Adrenal gland (tissue), 5 donors: ENCODE measurements at regions not wholly inside any gene's neighbourhood (a gene's known extent, or its start where the extent isn't known, plus 50 kb on each side); places are given as distances from the start of the nearest gene placed in this dataset.

Experiments used
- CTCF ChIP-seq, 6 experiments: fragments of 450-650 bp in 4 of 6; fragments of 200-600 bp in 2 of 6; sonication (generic) in 1 of 6; IDR thresholded peaks; 1 replicate in 5 of 6; 2 replicates in 1 of 6; pipeline versions ENCODE4 v1.5.1 to v1.8.0; 2016 to 2021; ENCODE audit warnings: antibody characterized with exemption in 6 of 6, mild to moderate bottlenecking in 2 of 6, moderate library complexity in 1 of 6
- POLR2A ChIP-seq, 2 donors: fragments of 450-650 bp; IDR thresholded peaks; one replicate each; pipeline ENCODE4 v1.6.1; 2017; ENCODE audit warnings: antibody characterized with exemption in 2 of 2, mild to moderate bottlenecking in 2 of 2, moderate library complexity in 1 of 2
- donor health status: DM: no; HTN: no; CAD: no.

GRCh38 chr18:25814841-25815458 lies 275.5 kb downstream of the SS18 start:
- no peak for TF ChIP-seq CTCF (IDR thresholded peaks at IDR 0.05)
- TF ChIP-seq POLR2A (IDR thresholded peaks at IDR 0.05): no peak
